Smooth muscle cell (in vitro differentiated cells): ENCODE measurements at regions not wholly inside any gene's neighbourhood (a gene's known extent, or its start where the extent isn't known, plus 50 kb on each side); places are given as distances from the start of the nearest gene placed in this dataset.
A peak's percentile ranks its signal among the peaks of the same experiment; 100 is the strongest.

Experiments
- DNase-seq: peaks from one replicate; lab custom pipeline; 2025; ENCODE audit not compliant: unreplicated experiment; lab: John Stamatoyannopoulos, UW
- H2AFZ ChIP-seq: fragments of 200-600 bp; sonication (generic); 2 replicates; pipeline ENCODE4 v1.6.0; 2016; ENCODE audit warnings: antibody characterized with exemption, low read depth, mild to moderate bottlenecking
- H3F3A ChIP-seq: fragments of 200-600 bp; sonication (generic); 2 replicates; pipeline ENCODE4 v1.6.0; 2017; ENCODE audit warnings: antibody characterized with exemption, low read depth
- H3K27ac ChIP-seq: fragments of 200-600 bp; sonication (generic); 2 replicates; pipeline ENCODE4 v1.5.1; 2016; ENCODE audit warnings: low read depth, mild to moderate bottlenecking
- H3K27me3 ChIP-seq: fragments of 200-600 bp; sonication (generic); 2 replicates; pipeline ENCODE4 v1.6.1; 2016; ENCODE audit warnings: low read depth, mild to moderate bottlenecking
- H3K36me3 ChIP-seq: fragments of 200-600 bp; sonication (generic); 2 replicates; pipeline ENCODE4 v1.5.1; 2016; ENCODE audit warnings: low read depth
- H3K4me1 ChIP-seq: fragments of 200-600 bp; sonication (generic); 2 replicates; pipeline ENCODE4 v1.5.1; 2016; ENCODE audit warnings: low read depth
- H3K4me2 ChIP-seq: fragments of 200-600 bp; sonication (generic); 2 replicates; pipeline ENCODE4 v1.6.0; 2016; ENCODE audit warnings: mild to moderate bottlenecking
- H3K4me3 ChIP-seq: fragments of 200-600 bp; sonication (generic); 2 replicates; pipeline ENCODE4 v1.5.1; 2016; ENCODE audit warnings: mild to moderate bottlenecking
- H3K79me2 ChIP-seq: fragments of 200-600 bp; sonication (generic); 2 replicates; pipeline ENCODE4 v1.6.0; 2016; ENCODE audit warnings: low read depth, mild to moderate bottlenecking
- H3K9ac ChIP-seq: fragments of 200-600 bp; sonication (generic); 2 replicates; pipeline ENCODE4 v1.6.0; 2016; ENCODE audit warnings: low read depth
- H3K9me3 ChIP-seq: fragments of 200-600 bp; sonication (generic); replicated peaks from 2 replicates; pipeline ENCODE4 v1.5.1; 2016; ENCODE audit warnings: low read depth
- H4K20me1 ChIP-seq: fragments of 200-600 bp; sonication (generic); 2 replicates; pipeline ENCODE4 v1.6.0; 2016; ENCODE audit warnings: low read depth
- CTCF ChIP-seq: fragments of 200-600 bp; sonication (generic); IDR thresholded peaks from 2 replicates; pipeline ENCODE4 v1.5.1; 2017; ENCODE audit warnings: borderline replicate concordance, mild to moderate bottlenecking, antibody characterized with exemption; ENCODE audit not compliant: insufficient read depth, poor library complexity, severe bottlenecking
- WGBS: methylation state at CpG from one replicate; pipeline ENCODE4 v1.1.7; 2016; ENCODE audit warnings: low lambda C conversion rate; 5-methylcytosine and 5-hydroxymethylcytosine counted together

- 50% methylated on average over 1 of the region's 1 CpG for WGBS
- Histone ChIP-seq H3K9me3 (no peaks in the 10 kb centered on the region), H4K20me1 (no peaks in the 10 kb centered on the region), H3K27me3 (no peaks in the 10 kb centered on the region), H3K9ac (no peak overlapping the region), H3K27ac (no peak overlapping the region), H3K36me3 (no peaks in the 10 kb centered on the region), H3K4me1 (peaks cover 14% of the 10 kb centered on the region), H3K4me3 (peak overlapping the region; percentile 45), H3K79me2 (no peaks in the 10 kb centered on the region), H3K4me2 (peak overlapping the region; percentile 83), H2AFZ (peak overlapping the region; percentile 89), H3F3A (no peaks in the 10 kb centered on the region)
- no peak for DNase-seq
- no peak for TF ChIP-seq CTCF
These were observed 94.3 kb upstream of the ZNF516 start for GRCh38 chr18:76589316-76589715.

GRCh38 chr18:76588601-76589226 is 93.7 kb upstream of the ZNF516 start:
- H3K27me3 ChIP-seq, result no peaks in the 10 kb centered on the region
- peaks cover 14% of the 10 kb centered on the region for H3K4me1 ChIP-seq
- H3K79me2 ChIP-seq, result no peaks in the 10 kb centered on the region
- H2AFZ ChIP-seq, result peak overlapping the region; percentile 89
- peak overlapping the region; percentile 83 for H3K4me2 ChIP-seq
- no peaks in the 10 kb centered on the region for H3K36me3 ChIP-seq
- no peaks in the 10 kb centered on the region for H3K9me3 ChIP-seq
- no peak for DNase-seq
- no peak for TF ChIP-seq CTCF
- no peaks in the 10 kb centered on the region for H3F3A ChIP-seq
- H3K27ac ChIP-seq, result no peak overlapping the region
- peak overlapping the region; percentile 45 for H3K4me3 ChIP-seq
- H4K20me1 ChIP-seq, result no peaks in the 10 kb centered on the region
- 15% methylated on average over 21 of the region's 21 CpGs for WGBS
- H3K9ac ChIP-seq, result peak overlapping the region; percentile 11

- Histone ChIP-seq H2AFZ (peak overlapping the region; percentile 89), H3K4me3 (no peak overlapping the region), H3K27me3 (no peaks in the 10 kb centered on the region), H4K20me1 (no peaks in the 10 kb centered on the region), H3F3A (no peaks in the 10 kb centered on the region), H3K27ac (no peak overlapping the region), H3K4me1 (peaks cover 14% of the 10 kb centered on the region), H3K4me2 (no peak overlapping the region), H3K79me2 (no peaks in the 10 kb centered on the region), H3K9ac (no peak overlapping the region), H3K9me3 (no peaks in the 10 kb centered on the region), H3K36me3 (no peaks in the 10 kb centered on the region)
- no peak for DNase-seq
- WGBS, result 83% methylated on average over 2 of the region's 2 CpGs
- no peak for TF ChIP-seq CTCF
These were observed 92.8 kb upstream of the ZNF516 start for GRCh38 chr18:76587879-76588271.
